Spleen (tissue), 11 donors: ENCODE measurements at regions not wholly inside any gene's neighbourhood (a gene's known extent, or its start where the extent isn't known, plus 50 kb on each side); places are given as distances from the start of the nearest gene placed in this dataset.

Experiments used
- DNase-seq: peaks from one replicate; pipeline ENCODE4 v3.0.0-alpha.2; 2020
- H3K27ac ChIP-seq, 8 donors: fragments of 200-600 bp; sonication (generic) in 7 of 8; 1 replicate in 4 of 8; 2 replicates in 4 of 8; pipeline versions ENCODE4 v1.5.0 to v1.8.0; 2016 to 2021; ENCODE audit warnings: inconsistent platforms in 4 of 8, mild to moderate bottlenecking in 4 of 8, moderate library complexity in 1 of 8
- H3K27me3 ChIP-seq, 7 donors: fragments of 200-600 bp; sonication (generic) in 6 of 7; replicated peaks in 1 of 7; 1 replicate in 4 of 7; 2 replicates in 3 of 7; pipeline versions ENCODE4 v1.5.0 to v1.8.0; 2016 to 2021; ENCODE audit warnings: inconsistent platforms in 3 of 7, mild to moderate bottlenecking in 1 of 7
- H3K36me3 ChIP-seq, 6 donors: fragments of 200-600 bp; sonication (generic) in 5 of 6; 1 replicate in 4 of 6; 2 replicates in 2 of 6; pipeline versions ENCODE4 v1.5.0 to v1.8.0; 2016 to 2021; ENCODE audit warnings: inconsistent platforms in 2 of 6
- H3K4me1 ChIP-seq, 6 donors: fragments of 200-600 bp; sonication (generic) in 5 of 6; 1 replicate in 3 of 6; 2 replicates in 3 of 6; pipeline versions ENCODE4 v1.5.0 to v1.8.0; 2016 to 2021; ENCODE audit warnings: inconsistent platforms in 3 of 6
- H3K4me3 ChIP-seq, 8 donors: fragments of 200-600 bp; sonication (generic) in 7 of 8; 1 replicate in 4 of 8; 2 replicates in 4 of 8; pipeline versions ENCODE4 v1.5.0 to v1.8.0; 2016 to 2021; ENCODE audit warnings: inconsistent platforms in 4 of 8, mild to moderate bottlenecking in 4 of 8, moderate library complexity in 2 of 8
- H3K9me3 ChIP-seq, 8 donors: fragments of 200-600 bp; sonication (generic) in 7 of 8; 1 replicate in 4 of 8; 2 replicates in 4 of 8; pipeline versions ENCODE4 v1.5.0 to v1.8.0; 2016 to 2021; ENCODE audit warnings: inconsistent platforms in 4 of 8
- POLR2A ChIP-seq, 3 donors: fragments of 450-650 bp; IDR thresholded peaks; one replicate each; pipeline ENCODE4 v1.5.1; 2017; ENCODE audit warnings: antibody characterized with exemption in 3 of 3, mild to moderate bottlenecking in 1 of 3
- POLR2AphosphoS5 ChIP-seq, 3 donors: sonication (generic); formaldehyde crosslinking; IDR thresholded peaks; one replicate each; pipeline ENCODE4 v1.5.1; 2017; ENCODE audit warnings: antibody characterized with exemption in 3 of 3
- WGBS, 5 donors: extraction: QIAGEN DNeasy Blood & Tissue Kit in 3 of 5; methylation state at CpG; one replicate each; pipeline versions ENCODE4 v1.1.5 to v1.1.7; 2013 to 2018; 5-methylcytosine and 5-hydroxymethylcytosine counted together
- intact Hi-C: fragments of 100-400 bp; cut with DNase I; formaldehyde crosslinking; loops from one replicate; pipeline ENCODE4 v1.15.0; 2023; ENCODE audit warnings: low total_unique reads
- TF ChIP-seq, protein P1 (sequence below), 11 experiments: fragments of 200-600 bp in 7 of 11; fragments of 450-650 bp in 4 of 11; sonication (generic) in 4 of 11; IDR thresholded peaks in 8 of 11; conservative IDR thresholded peaks in 3 of 11; 1 replicate in 7 of 11; 2 replicates in 4 of 11; pipeline versions ENCODE4 v1.4.0 to v1.8.0; 2016 to 2021; ENCODE audit warnings: antibody characterized with exemption in 11 of 11, inconsistent platforms in 4 of 11, mild to moderate bottlenecking in 1 of 11
- donor health status: healthy with polysubstance abuse.
- donor health status: DM: no; HTN: no; CAD: no; lungs with moderate emphysema.
- donor health status: DM: no; HTN: no; CAD: no.
- donor health status: Bipolar disorder and iron deficiency.
- donor health status: healthy.
- donor health status: DM: no; HTN: no; CAD: no.
- donor health status: DM: yes; HTN: yes; CAD: no.

GRCh38 chr1:76781447-76781846, 85.8 kb upstream of the ST6GALNAC5 start:
- intact Hi-C loops, result no loop called here
- TF ChIP-seq POLR2A (IDR thresholded peaks at IDR 0.05) (no peak), POLR2AphosphoS5 (IDR thresholded peaks at IDR 0.05) (no peak)
- TF ChIP-seq, protein P1, sequence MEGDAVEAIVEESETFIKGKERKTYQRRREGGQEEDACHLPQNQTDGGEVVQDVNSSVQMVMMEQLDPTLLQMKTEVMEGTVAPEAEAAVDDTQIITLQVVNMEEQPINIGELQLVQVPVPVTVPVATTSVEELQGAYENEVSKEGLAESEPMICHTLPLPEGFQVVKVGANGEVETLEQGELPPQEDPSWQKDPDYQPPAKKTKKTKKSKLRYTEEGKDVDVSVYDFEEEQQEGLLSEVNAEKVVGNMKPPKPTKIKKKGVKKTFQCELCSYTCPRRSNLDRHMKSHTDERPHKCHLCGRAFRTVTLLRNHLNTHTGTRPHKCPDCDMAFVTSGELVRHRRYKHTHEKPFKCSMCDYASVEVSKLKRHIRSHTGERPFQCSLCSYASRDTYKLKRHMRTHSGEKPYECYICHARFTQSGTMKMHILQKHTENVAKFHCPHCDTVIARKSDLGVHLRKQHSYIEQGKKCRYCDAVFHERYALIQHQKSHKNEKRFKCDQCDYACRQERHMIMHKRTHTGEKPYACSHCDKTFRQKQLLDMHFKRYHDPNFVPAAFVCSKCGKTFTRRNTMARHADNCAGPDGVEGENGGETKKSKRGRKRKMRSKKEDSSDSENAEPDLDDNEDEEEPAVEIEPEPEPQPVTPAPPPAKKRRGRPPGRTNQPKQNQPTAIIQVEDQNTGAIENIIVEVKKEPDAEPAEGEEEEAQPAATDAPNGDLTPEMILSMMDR (IDR thresholded peaks at IDR 0.05 in 8 of 11, conservative IDR thresholded peaks at IDR 0.05 in 3 of 11), result no peak
- Histone ChIP-seq H3K4me1 (no peaks in the 10 kb centered on the region), H3K36me3 (no peaks in the 10 kb centered on the region), H3K27me3 (no peaks in the 10 kb centered on the region), H3K4me3 (no peak overlapping the region), H3K27ac (no peak overlapping the region), H3K9me3 (peaks cover 0 to 11% (median 2%) of the 10 kb centered on the region in 8 donors)
- DNase-seq, result no peak

GRCh38 chr1:76782809-76783208, 84.5 kb upstream of the ST6GALNAC5 start:
- no peak overlapping the region for H3K4me3 ChIP-seq
- H3K27me3 ChIP-seq, result no peaks in the 10 kb centered on the region
- no peak for DNase-seq
- intact Hi-C loops, result no loop called here
- no peak overlapping the region for H3K27ac ChIP-seq
- 70 to 86% (median 81%) methylated on average over 1 of the region's 1 CpG for WGBS, 5 donors
- no peaks in the 10 kb centered on the region for H3K36me3 ChIP-seq
- peaks cover 0 to 11% (median 2%) of the 10 kb centered on the region in 8 donors for H3K9me3 ChIP-seq
- TF ChIP-seq POLR2A (IDR thresholded peaks at IDR 0.05) (no peak), POLR2AphosphoS5 (IDR thresholded peaks at IDR 0.05) (no peak)
- TF ChIP-seq, protein P1 (IDR thresholded peaks at IDR 0.05 in 8 of 11, conservative IDR thresholded peaks at IDR 0.05 in 3 of 11), result no peak
- no peaks in the 10 kb centered on the region for H3K4me1 ChIP-seq

DNA sequence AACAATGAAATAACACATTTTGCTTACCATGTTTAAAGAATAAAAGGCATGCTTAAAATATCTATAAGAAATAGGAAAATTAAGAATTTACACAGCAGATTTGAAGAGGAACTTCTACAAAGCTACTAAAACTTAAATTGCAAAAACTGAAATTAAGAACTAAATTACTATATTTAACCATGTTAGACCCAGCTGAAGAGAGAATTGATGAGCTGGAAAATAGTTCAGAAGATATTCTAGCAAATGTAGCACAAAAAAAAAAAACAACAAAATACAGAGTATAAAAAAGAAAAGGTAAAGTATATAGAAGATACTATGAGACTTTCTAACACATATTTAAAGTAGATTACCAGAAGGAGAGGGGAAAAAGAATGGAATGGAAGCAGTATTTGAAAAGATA, 82.8 kb upstream of the ST6GALNAC5 start:
- Histone ChIP-seq H3K27ac (no peak overlapping the region), H3K4me3 (no peak overlapping the region), H3K36me3 (no peaks in the 10 kb centered on the region), H3K4me1 (no peaks in the 10 kb centered on the region), H3K27me3 (no peaks in the 10 kb centered on the region), H3K9me3 (peaks cover 0 to 11% (median 2%) of the 10 kb centered on the region in 8 donors)
- DNase-seq, result no peak
- TF ChIP-seq, protein P1 (IDR thresholded peaks at IDR 0.05 in 8 of 11, conservative IDR thresholded peaks at IDR 0.05 in 3 of 11), result no peak
- TF ChIP-seq POLR2A (IDR thresholded peaks at IDR 0.05) (no peak), POLR2AphosphoS5 (IDR thresholded peaks at IDR 0.05) (no peak)
- intact Hi-C loops, result no loop called here

DNA sequence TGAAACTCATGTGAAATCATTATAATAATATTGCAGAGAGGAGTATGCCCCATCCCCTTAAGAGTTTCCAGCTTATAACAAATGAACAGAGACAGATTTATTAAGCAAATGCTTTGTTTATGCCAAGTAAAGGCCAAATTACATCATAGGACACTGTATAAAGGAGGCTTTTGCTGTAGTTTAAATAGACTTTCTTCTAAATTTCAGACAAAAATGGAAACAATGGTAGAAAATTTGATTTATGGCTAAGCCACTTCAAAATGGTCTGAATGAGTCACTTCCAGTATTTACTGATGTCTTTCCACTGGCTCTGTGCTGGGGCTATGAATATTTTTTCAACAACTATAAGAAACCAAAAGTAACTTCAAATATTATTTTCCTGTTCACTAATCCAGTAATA, 81.1 kb upstream of the ST6GALNAC5 start:
- no peaks in the 10 kb centered on the region for H3K27me3 ChIP-seq
- intact Hi-C loops, result no loop called here
- H3K27ac ChIP-seq, result no peak overlapping the region
- TF ChIP-seq POLR2A (IDR thresholded peaks at IDR 0.05) (no peak), POLR2AphosphoS5 (IDR thresholded peaks at IDR 0.05) (no peak)
- TF ChIP-seq, protein P1 (IDR thresholded peaks at IDR 0.05 in 8 of 11, conservative IDR thresholded peaks at IDR 0.05 in 3 of 11), result no peak
- no peak overlapping the region for H3K4me3 ChIP-seq
- H3K36me3 ChIP-seq, result no peaks in the 10 kb centered on the region
- peaks cover 0 to 11% (median 2%) of the 10 kb centered on the region in 8 donors for H3K9me3 ChIP-seq
- DNase-seq, result no peak
- H3K4me1 ChIP-seq, result no peaks in the 10 kb centered on the region
